H1 (cell line): ENCODE measurements at regions not wholly inside any gene's neighbourhood (a gene's known extent, or its start where the extent isn't known, plus 50 kb on each side); places are given as distances from the start of the nearest gene placed in this dataset.

Experiments used
- CTCF ChIA-PET: fragments of 300-600 bp; sonication (Branson Sonifier 250); formaldehyde crosslinking; loops from one replicate; lab custom pipeline; 2021; ENCODE audit not compliant: partially characterized antibody; lab: Charles Lee
- POLR2A ChIA-PET: fragments of 300-600 bp; sonication (Branson Sonifier 250); formaldehyde crosslinking; loops from one replicate; lab custom pipeline; 2021; ENCODE audit warnings: inconsistent platforms; ENCODE audit not compliant: partially characterized antibody; lab: Charles Lee
- DNase-seq, 2 experiments: peaks; one replicate each; pipeline versions ENCODE4 v3.0.0 to v3.0.0-alpha.2; 2010 to 2022; ENCODE audit warnings: low spot score in 2 of 2, low read depth in 1 of 2, mixed read lengths in 1 of 2
- FAIRE-seq: peaks from 2 replicates; lab custom pipeline; 2011; peaks lifted over from hg19 to GRCh38; lab: Jason Lieb, UNC
- H2AFZ ChIP-seq: 2 replicates; pipeline ENCODE4 v1.8.1; 2012; ENCODE audit warnings: low read length, inconsistent platforms
- H2AK5ac ChIP-seq: 2 replicates; pipeline ENCODE4 v1.6.1; 2013; ENCODE audit warnings: low read depth, low read length
- H2BK120ac ChIP-seq: replicated peaks from 2 replicates; pipeline ENCODE3; 2013; ENCODE audit warnings: low read depth, low read length, inconsistent platforms
- H2BK12ac ChIP-seq: 2 replicates; pipeline ENCODE4 v1.6.1; 2013; ENCODE audit warnings: low read depth, low read length
- H2BK15ac ChIP-seq: 2 replicates; pipeline ENCODE4 v1.6.1; 2013; ENCODE audit warnings: low read length
- H2BK20ac ChIP-seq: 2 replicates; pipeline ENCODE4 v1.6.1; 2013; ENCODE audit warnings: low read length
- H2BK5ac ChIP-seq: 2 replicates; pipeline ENCODE4 v1.6.1; 2013; ENCODE audit warnings: low read depth, low read length
- H3K14ac ChIP-seq: 2 replicates; pipeline ENCODE4 v1.6.1; 2013; ENCODE audit warnings: inconsistent platforms; ENCODE audit not compliant: insufficient read length
- H3K18ac ChIP-seq: 2 replicates; pipeline ENCODE4 v1.6.1; 2013; ENCODE audit warnings: low read length; ENCODE audit errors: extremely low read depth
- H3K23ac ChIP-seq: 2 replicates; pipeline ENCODE4 v1.6.1; 2013; ENCODE audit warnings: inconsistent platforms; ENCODE audit not compliant: insufficient read length
- H3K23me2 ChIP-seq: 2 replicates; pipeline ENCODE4 v1.6.1; 2013; ENCODE audit warnings: low read depth, low read length
- H3K27ac ChIP-seq: 2 replicates; pipeline ENCODE4 v1.6.1; 2011; ENCODE audit warnings: low read depth, low read length, inconsistent platforms
- H3K27me3 ChIP-seq, 4 experiments: replicated peaks in 1 of 4; 1 replicate in 1 of 4; 2 replicates in 3 of 4; pipeline versions ENCODE4 v1.6.1 to v1.8.1; 2011 to 2013; ENCODE audit warnings: low read length in 3 of 4, mild to moderate bottlenecking in 3 of 4, inconsistent platforms in 2 of 4, mixed read lengths in 2 of 4, moderate library complexity in 1 of 4; ENCODE audit not compliant: control insufficient read depth in 3 of 4, insufficient read depth in 3 of 4; ENCODE audit errors: extremely low read depth in 1 of 4
- H3K36me3 ChIP-seq, 4 experiments: 2 replicates each; pipeline versions ENCODE4 v1.6.1 to v1.8.1; 2011 to 2013; ENCODE audit warnings: mild to moderate bottlenecking in 4 of 4, low read length in 3 of 4, moderate library complexity in 2 of 4, control low read depth in 1 of 4, inconsistent platforms in 1 of 4; ENCODE audit not compliant: insufficient read depth in 4 of 4, control insufficient read depth in 2 of 4
- H3K4ac ChIP-seq: replicated peaks from 2 replicates; pipeline ENCODE3; 2013; ENCODE audit warnings: low read length, low read depth, mixed read lengths, inconsistent platforms; ENCODE audit not compliant: insufficient read length
- H3K4me1 ChIP-seq, 4 experiments: replicated peaks in 1 of 4; 1 replicate in 1 of 4; 2 replicates in 3 of 4; pipeline versions ENCODE4 v1.6.1 to v1.8.1; 2011 to 2013; ENCODE audit warnings: low read length in 3 of 4, inconsistent platforms in 2 of 4, mixed read lengths in 1 of 4; ENCODE audit not compliant: insufficient read depth in 4 of 4, control insufficient read depth in 3 of 4
- H3K4me2 ChIP-seq, 2 experiments: 2 replicates each; pipeline versions ENCODE4 v1.6.1 to v1.8.1; 2011 to 2013; ENCODE audit warnings: low read depth in 2 of 2, low read length in 2 of 2, control low read depth in 1 of 2, inconsistent platforms in 1 of 2, mild to moderate bottlenecking in 1 of 2; ENCODE audit not compliant: insufficient read depth in 1 of 2
- H3K4me3 ChIP-seq, 4 experiments: fragments of 200-600, 300-600 bp in 1 of 4; sonication (generic), shearing (Covaris generic), sonication (Bioruptor Twin) in 1 of 4; 2 replicates each; pipeline versions ENCODE4 v1.5.1 to v1.8.1; 2011 to 2016; ENCODE audit warnings: low read length in 4 of 4, low read depth in 3 of 4, control low read depth in 2 of 4, inconsistent platforms in 2 of 4, mild to moderate bottlenecking in 2 of 4, mixed read lengths in 1 of 4, moderate library complexity in 1 of 4; ENCODE audit not compliant: insufficient read depth in 2 of 4; ENCODE audit errors: extremely low read depth in 1 of 4
- H3K56ac ChIP-seq: replicated peaks from 2 replicates; pipeline ENCODE3; 2013; ENCODE audit warnings: low read depth, mild to moderate bottlenecking, mixed read lengths, low read length, inconsistent platforms; ENCODE audit not compliant: insufficient read length
- H3K79me1 ChIP-seq: 2 replicates; pipeline ENCODE4 v1.6.1; 2013; ENCODE audit warnings: low read depth, low read length, control low read depth
- H3K79me2 ChIP-seq, 2 experiments: 2 replicates each; pipeline versions ENCODE4 v1.6.1 to v1.8.1; 2012 to 2013; ENCODE audit warnings: low read length in 2 of 2, mild to moderate bottlenecking in 2 of 2, inconsistent platforms in 1 of 2; ENCODE audit not compliant: insufficient read depth in 2 of 2, control insufficient read depth in 1 of 2
- H3K9ac ChIP-seq, 4 experiments: replicated peaks in 1 of 4; 1 replicate in 1 of 4; 2 replicates in 3 of 4; pipeline versions ENCODE4 v1.6.1 to v1.8.1; 2011 to 2013; ENCODE audit warnings: low read depth in 3 of 4, low read length in 3 of 4, control low read depth in 2 of 4, mild to moderate bottlenecking in 2 of 4, moderate library complexity in 2 of 4, inconsistent platforms in 1 of 4; ENCODE audit errors: extremely low read depth in 1 of 4
- H3K9me3 ChIP-seq, 2 experiments: 2 replicates each; pipeline versions ENCODE4 v1.6.1 to v1.8.1; 2012 to 2013; ENCODE audit warnings: mild to moderate bottlenecking in 2 of 2, moderate library complexity in 2 of 2, control low read depth in 1 of 2, inconsistent platforms in 1 of 2, low read depth in 1 of 2, low read length in 1 of 2, mixed read lengths in 1 of 2; ENCODE audit not compliant: insufficient read depth in 2 of 2
- H4K20me1 ChIP-seq, 2 experiments: replicated peaks in 1 of 2; 2 replicates each; pipeline versions ENCODE3 to v1.8.1; 2011 to 2013; ENCODE audit warnings: inconsistent platforms in 2 of 2, low read length in 2 of 2, mild to moderate bottlenecking in 1 of 2; ENCODE audit not compliant: insufficient read depth in 2 of 2, control insufficient read depth in 1 of 2
- H4K5ac ChIP-seq: 2 replicates; pipeline ENCODE4 v1.6.1; 2013; ENCODE audit warnings: low read length, low read depth, mixed read lengths, inconsistent platforms; ENCODE audit not compliant: insufficient read length
- H4K8ac ChIP-seq: 2 replicates; pipeline ENCODE4 v1.8.0; 2013; ENCODE audit warnings: mild to moderate bottlenecking, moderate library complexity, low read length, inconsistent platforms; ENCODE audit not compliant: insufficient read depth; ENCODE audit errors: extremely low read depth
- H4K91ac ChIP-seq: replicated peaks from 2 replicates; pipeline ENCODE3; 2013; ENCODE audit warnings: low read length, mixed read lengths, inconsistent platforms; ENCODE audit not compliant: insufficient read length
- WGBS, 2 experiments: shearing (Covaris generic) in 1 of 2; methylation state at CpG; one replicate each; pipeline versions ENCODE4 v1.1.6 to v1.1.7; 2013 to 2015; ENCODE audit warnings: low lambda C conversion rate in 2 of 2, mixed read lengths in 2 of 2, inconsistent platforms in 1 of 2, low coverage in 1 of 2, missing lambda C conversion rate in 1 of 2; ENCODE audit not compliant: insufficient replicate concordance in 2 of 2, insufficient coverage in 1 of 2, insufficient read length in 1 of 2; ENCODE audit errors: extremely low coverage in 1 of 2, missing lambda C conversion rate in 1 of 2; 5-methylcytosine and 5-hydroxymethylcytosine counted together
- TF ChIP-seq, protein P1 (sequence below): IDR thresholded peaks from 2 replicates; pipeline ENCODE4 v1.6.1; 2012; ENCODE audit warnings: inconsistent platforms

DNA sequence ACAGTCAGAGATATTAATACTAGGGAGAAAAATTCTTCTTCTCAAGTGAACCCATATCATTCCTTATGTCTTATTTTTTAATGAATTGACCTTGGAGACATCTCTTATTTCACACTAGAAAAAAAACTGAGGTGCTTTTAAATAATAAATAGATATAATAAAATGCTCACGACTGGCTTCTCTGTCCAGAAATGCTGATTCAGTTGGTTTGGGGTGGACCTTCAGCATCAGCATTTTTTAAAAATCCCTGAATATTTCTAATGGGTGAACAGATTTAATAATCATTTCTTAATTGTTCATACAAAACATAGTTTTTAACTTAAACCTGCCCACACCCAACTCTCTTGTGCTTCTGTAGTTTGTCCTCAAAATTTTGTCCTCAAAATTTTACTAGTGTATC is 283.9 kb downstream of the TECRL start:
- H3K23ac ChIP-seq = no peak overlapping the region
- no peak overlapping the region for H4K5ac ChIP-seq
- ChIA-PET POLR2A (no interaction called here), CTCF (no interaction called here)
- H3K4me3 ChIP-seq = no peak overlapping the region
- no peaks in the 10 kb centered on the region for H3K36me3 ChIP-seq
- H3K23me2 ChIP-seq = no peaks in the 10 kb centered on the region
- no peaks in the 10 kb centered on the region for H3K79me1 ChIP-seq
- H4K8ac ChIP-seq = no peak overlapping the region
- DNase-seq = no peak
- H4K91ac ChIP-seq = no peak overlapping the region
- no peak for FAIRE-seq
- H3K4me1 ChIP-seq = no peaks in the 10 kb centered on the region
- WGBS, 2 experiments = 91% methylated on average over 1 of the region's 1 CpG; no CpG with 5 or more reads in 1 of the 2 experiments
- no peak overlapping the region for H3K56ac ChIP-seq
- H3K27me3 ChIP-seq = no peaks in the 10 kb centered on the region
- no peak overlapping the region for H2BK12ac ChIP-seq
- H3K4ac ChIP-seq = no peak overlapping the region
- H2AFZ ChIP-seq = no peak overlapping the region
- no peak overlapping the region for H3K4me2 ChIP-seq
- H2BK5ac ChIP-seq = no peak overlapping the region
- no peak overlapping the region for H2AK5ac ChIP-seq
- H3K79me2 ChIP-seq = no peaks in the 10 kb centered on the region
- no peak overlapping the region for H2BK15ac ChIP-seq
- H3K9ac ChIP-seq = no peak overlapping the region
- no peak overlapping the region for H3K18ac ChIP-seq
- peaks cover 0 to 4% of the 10 kb centered on the region in 2 experiments; a peak in 2 of 4 replicates for H3K9me3 ChIP-seq
- H3K27ac ChIP-seq = no peak overlapping the region
- H4K20me1 ChIP-seq = no peaks in the 10 kb centered on the region
- no peak overlapping the region for H2BK120ac ChIP-seq
- TF ChIP-seq, protein P1, sequence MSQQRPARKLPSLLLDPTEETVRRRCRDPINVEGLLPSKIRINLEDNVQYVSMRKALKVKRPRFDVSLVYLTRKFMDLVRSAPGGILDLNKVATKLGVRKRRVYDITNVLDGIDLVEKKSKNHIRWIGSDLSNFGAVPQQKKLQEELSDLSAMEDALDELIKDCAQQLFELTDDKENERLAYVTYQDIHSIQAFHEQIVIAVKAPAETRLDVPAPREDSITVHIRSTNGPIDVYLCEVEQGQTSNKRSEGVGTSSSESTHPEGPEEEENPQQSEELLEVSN = no peak
- H2BK20ac ChIP-seq = no peak overlapping the region
- H3K14ac ChIP-seq = no peak overlapping the region
